GM23338 (cell line): ENCODE measurements at regions not wholly inside any gene's neighbourhood (a gene's known extent, or its start where the extent isn't known, plus 50 kb on each side); places are given as distances from the start of the nearest gene placed in this dataset.

Experiments used
- ATAC-seq: fragments of 200-7000 bp; cut with Tn5 transposase; 3 replicates; pipeline ENCODE4 v1.9.1; 2020
- DNase-seq: peaks from one replicate; pipeline ENCODE4 v3.0.0-alpha.2; 2015; ENCODE audit warnings: low spot score
- H2AFZ ChIP-seq: fragments of 200-600 bp; sonication (generic); 2 replicates; pipeline ENCODE4 v1.8.0; 2016; ENCODE audit warnings: antibody characterized with exemption, mild to moderate bottlenecking, moderate library complexity
- H3F3A ChIP-seq: fragments of 200-600 bp; sonication (generic); replicated peaks from 2 replicates; pipeline ENCODE4 v1.8.0; 2017; ENCODE audit warnings: antibody characterized with exemption, mixed run types, low read depth
- H3K27ac ChIP-seq: fragments of 200-600 bp; sonication (generic); 2 replicates; pipeline ENCODE4 v1.6.1; 2016; ENCODE audit warnings: low read depth
- H3K27me3 ChIP-seq: fragments of 200-600 bp; sonication (generic); 2 replicates; pipeline ENCODE4 v1.8.0; 2016; ENCODE audit warnings: mild to moderate bottlenecking, mixed run types, moderate library complexity; ENCODE audit not compliant: insufficient read depth
- H3K36me3 ChIP-seq: fragments of 200-600 bp; sonication (generic); 2 replicates; pipeline ENCODE4 v1.8.0; 2016; ENCODE audit warnings: mild to moderate bottlenecking; ENCODE audit not compliant: insufficient read depth
- H3K4me1 ChIP-seq: fragments of 200-600 bp; sonication (generic); 2 replicates; pipeline ENCODE4 v1.8.0; 2016; ENCODE audit warnings: mild to moderate bottlenecking, moderate library complexity; ENCODE audit not compliant: insufficient read depth
- H3K4me2 ChIP-seq: fragments of 200-600 bp; sonication (generic); 2 replicates; pipeline ENCODE4 v1.7.1; 2017; ENCODE audit warnings: mixed run types
- H3K4me3 ChIP-seq: fragments of 200-600 bp; sonication (generic); 2 replicates; pipeline ENCODE4 v1.6.1; 2016; ENCODE audit warnings: mixed run types
- H3K79me2 ChIP-seq: fragments of 200-600 bp; sonication (generic); replicated peaks from 2 replicates; pipeline ENCODE4 v1.8.0; 2017; ENCODE audit warnings: mild to moderate bottlenecking; ENCODE audit not compliant: insufficient read depth
- H3K9me2 ChIP-seq: fragments of 200-600 bp; sonication (generic); 2 replicates; pipeline ENCODE4 v1.8.0; 2017; ENCODE audit not compliant: insufficient read depth
- H4K20me1 ChIP-seq: fragments of 200-600 bp; sonication (generic); replicated peaks from 2 replicates; pipeline ENCODE4 v1.8.0; 2017; ENCODE audit warnings: mild to moderate bottlenecking; ENCODE audit not compliant: insufficient read depth
- H3K27ac Mint-ChIP-seq: 2 replicates; pipeline ENCODE4 v1.8.0; 2020; ENCODE audit warnings: inconsistent platforms, mild to moderate bottlenecking, moderate library complexity, mixed read lengths
- H3K27me3 Mint-ChIP-seq: 3 replicates; pipeline ENCODE4 v1.8.0; 2022; ENCODE audit warnings: low read depth, mild to moderate bottlenecking, moderate library complexity, mixed read lengths, inconsistent platforms; ENCODE audit not compliant: insufficient read depth, poor library complexity
- H3K36me3 Mint-ChIP-seq: 3 replicates; pipeline ENCODE4 v1.8.0; 2021; ENCODE audit warnings: low read depth, mild to moderate bottlenecking, inconsistent platforms, moderate library complexity, mixed read lengths
- H3K4me1 Mint-ChIP-seq: 3 replicates; pipeline ENCODE4 v1.8.0; 2020; ENCODE audit warnings: mild to moderate bottlenecking, inconsistent platforms, mixed read lengths
- H3K4me3 Mint-ChIP-seq: 3 replicates; pipeline ENCODE4 v1.8.0; 2021; ENCODE audit warnings: moderate library complexity, mild to moderate bottlenecking, inconsistent platforms, mixed read lengths
- H3K9me3 Mint-ChIP-seq: 3 replicates; pipeline ENCODE4 v1.8.0; 2020; ENCODE audit warnings: moderate library complexity, mild to moderate bottlenecking, inconsistent platforms, mixed read lengths
- CREB1 ChIP-seq: fragments of 250-450 bp; sonication (Bioruptor Pico); IDR thresholded peaks from 2 replicates; pipeline ENCODE4 v1.5.0; 2020; ENCODE audit warnings: low read depth, mild to moderate bottlenecking, moderate library complexity
- EZH2 ChIP-seq: fragments of 200-600 bp; sonication (generic); IDR thresholded peaks from one replicate; pipeline ENCODE4 v1.8.0; 2017; ENCODE audit warnings: antibody characterized with exemption, mild to moderate bottlenecking, low read depth; ENCODE audit not compliant: unreplicated experiment
- EZH2phosphoT487 ChIP-seq: fragments of 200-600 bp; sonication (generic); IDR thresholded peaks from one replicate; pipeline ENCODE4 v1.8.1; 2018; ENCODE audit warnings: antibody characterized with exemption; ENCODE audit not compliant: unreplicated experiment
- JUNB ChIP-seq: IDR thresholded peaks from one replicate; pipeline ENCODE4 v1.6.1; 2016; ENCODE audit warnings: antibody characterized with exemption; ENCODE audit not compliant: unreplicated experiment
- NANOG ChIP-seq: IDR thresholded peaks from 2 replicates; pipeline ENCODE4 v1.6.1; 2016; ENCODE audit warnings: antibody characterized with exemption, borderline replicate concordance
- POLR2AphosphoS5 ChIP-seq: IDR thresholded peaks from 2 replicates; pipeline ENCODE4 v1.6.1; 2016; ENCODE audit warnings: antibody characterized with exemption, low read depth
- STAT1 ChIP-seq: IDR thresholded peaks from one replicate; pipeline ENCODE4 v1.6.1; 2016; ENCODE audit warnings: antibody characterized with exemption; ENCODE audit not compliant: unreplicated experiment
- ZNF114 ChIP-seq: fragments of 250-450 bp; sonication (Bioruptor Pico); IDR thresholded peaks from 2 replicates; pipeline ENCODE4 v1.5.0; 2020; ENCODE audit warnings: mild to moderate bottlenecking, moderate library complexity
- ZNF331 ChIP-seq: fragments of 250-450 bp; sonication (Bioruptor Pico); IDR thresholded peaks from 2 replicates; pipeline ENCODE4 v1.5.0; 2020; ENCODE audit warnings: low read depth, mild to moderate bottlenecking, moderate library complexity
- TF ChIP-seq, protein P1 (sequence below): IDR thresholded peaks from 2 replicates; pipeline ENCODE4 v1.6.1; 2016; ENCODE audit warnings: antibody characterized with exemption
- TF ChIP-seq, protein P2 (sequence below), 2 experiments: fragments of 200-600 bp in 1 of 2; sonication (generic) in 1 of 2; conservative IDR thresholded peaks; 2 replicates each; pipeline versions ENCODE4 v1.5.1 to v1.6.1; 2016 to 2017; ENCODE audit warnings: antibody characterized with exemption in 2 of 2, low read depth in 2 of 2, mild to moderate bottlenecking in 2 of 2, moderate library complexity in 1 of 2
- TF ChIP-seq, protein P3 (sequence below): IDR thresholded peaks from one replicate; pipeline ENCODE4 v1.6.1; 2018; ENCODE audit warnings: antibody characterized with exemption; ENCODE audit not compliant: unreplicated experiment

DNA sequence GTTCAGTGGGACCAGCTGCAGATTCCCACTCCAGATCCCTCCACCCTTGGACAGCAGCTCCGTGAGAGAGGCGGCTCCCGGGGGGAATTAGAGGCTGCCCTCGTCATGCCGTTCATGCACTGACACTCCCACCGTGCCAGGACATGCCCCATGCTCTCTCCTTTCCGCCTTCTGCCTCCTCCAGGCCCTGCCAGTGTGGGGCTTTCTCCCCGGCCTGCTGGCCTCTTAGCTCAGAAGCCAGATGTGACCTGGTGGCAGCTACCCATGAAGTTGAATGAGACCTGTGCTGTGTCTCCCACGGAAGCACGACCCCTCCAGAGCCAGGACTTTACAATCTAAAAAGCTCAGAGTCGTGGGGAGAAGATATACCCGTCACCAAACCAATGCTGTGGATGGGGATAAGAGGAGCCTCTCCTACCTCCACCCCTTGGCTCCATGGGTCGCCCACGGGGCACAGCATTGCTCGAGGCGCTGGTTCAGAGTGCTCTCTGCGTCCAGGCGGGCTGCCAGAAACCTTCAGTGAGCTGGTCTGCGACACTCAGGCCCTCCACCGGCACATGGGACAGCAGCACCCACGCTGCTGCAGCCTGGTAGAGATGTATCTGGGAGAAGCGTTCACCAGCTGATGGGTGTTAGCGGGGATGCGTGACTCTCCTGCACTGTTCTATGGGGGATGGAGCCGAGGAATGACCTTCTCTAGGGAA is 111.0 kb upstream of the GPC1 start:
- Mint-ChIP-seq H3K4me3 (no peak overlapping the region), H3K27ac (no peak overlapping the region), H3K36me3 (no peaks in the 10 kb centered on the region), H3K4me1 (peaks cover 2% of the 10 kb centered on the region), H3K27me3 (peaks cover 4% of the 10 kb centered on the region), H3K9me3 (no peaks in the 10 kb centered on the region)
- ATAC-seq, result no peak
- no peaks in the 10 kb centered on the region for H3K9me2 ChIP-seq
- no peak for TF ChIP-seq JUNB
- no peak for TF ChIP-seq ZNF114
- TF ChIP-seq, protein P1, sequence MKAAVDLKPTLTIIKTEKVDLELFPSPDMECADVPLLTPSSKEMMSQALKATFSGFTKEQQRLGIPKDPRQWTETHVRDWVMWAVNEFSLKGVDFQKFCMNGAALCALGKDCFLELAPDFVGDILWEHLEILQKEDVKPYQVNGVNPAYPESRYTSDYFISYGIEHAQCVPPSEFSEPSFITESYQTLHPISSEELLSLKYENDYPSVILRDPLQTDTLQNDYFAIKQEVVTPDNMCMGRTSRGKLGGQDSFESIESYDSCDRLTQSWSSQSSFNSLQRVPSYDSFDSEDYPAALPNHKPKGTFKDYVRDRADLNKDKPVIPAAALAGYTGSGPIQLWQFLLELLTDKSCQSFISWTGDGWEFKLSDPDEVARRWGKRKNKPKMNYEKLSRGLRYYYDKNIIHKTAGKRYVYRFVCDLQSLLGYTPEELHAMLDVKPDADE, result no peak
- H3K27ac ChIP-seq, result no peak overlapping the region
- no peak for DNase-seq
- no peaks in the 10 kb centered on the region for H4K20me1 ChIP-seq
- H3K4me1 ChIP-seq, result no peaks in the 10 kb centered on the region
- no peaks in the 10 kb centered on the region for H3K36me3 ChIP-seq
- H3K4me2 ChIP-seq, result no peak overlapping the region
- no peak overlapping the region for H2AFZ ChIP-seq
- H3K27me3 ChIP-seq, result no peaks in the 10 kb centered on the region
- H3K79me2 ChIP-seq, result no peaks in the 10 kb centered on the region
- no peaks in the 10 kb centered on the region for H3F3A ChIP-seq
- H3K4me3 ChIP-seq, result no peak overlapping the region

DNA sequence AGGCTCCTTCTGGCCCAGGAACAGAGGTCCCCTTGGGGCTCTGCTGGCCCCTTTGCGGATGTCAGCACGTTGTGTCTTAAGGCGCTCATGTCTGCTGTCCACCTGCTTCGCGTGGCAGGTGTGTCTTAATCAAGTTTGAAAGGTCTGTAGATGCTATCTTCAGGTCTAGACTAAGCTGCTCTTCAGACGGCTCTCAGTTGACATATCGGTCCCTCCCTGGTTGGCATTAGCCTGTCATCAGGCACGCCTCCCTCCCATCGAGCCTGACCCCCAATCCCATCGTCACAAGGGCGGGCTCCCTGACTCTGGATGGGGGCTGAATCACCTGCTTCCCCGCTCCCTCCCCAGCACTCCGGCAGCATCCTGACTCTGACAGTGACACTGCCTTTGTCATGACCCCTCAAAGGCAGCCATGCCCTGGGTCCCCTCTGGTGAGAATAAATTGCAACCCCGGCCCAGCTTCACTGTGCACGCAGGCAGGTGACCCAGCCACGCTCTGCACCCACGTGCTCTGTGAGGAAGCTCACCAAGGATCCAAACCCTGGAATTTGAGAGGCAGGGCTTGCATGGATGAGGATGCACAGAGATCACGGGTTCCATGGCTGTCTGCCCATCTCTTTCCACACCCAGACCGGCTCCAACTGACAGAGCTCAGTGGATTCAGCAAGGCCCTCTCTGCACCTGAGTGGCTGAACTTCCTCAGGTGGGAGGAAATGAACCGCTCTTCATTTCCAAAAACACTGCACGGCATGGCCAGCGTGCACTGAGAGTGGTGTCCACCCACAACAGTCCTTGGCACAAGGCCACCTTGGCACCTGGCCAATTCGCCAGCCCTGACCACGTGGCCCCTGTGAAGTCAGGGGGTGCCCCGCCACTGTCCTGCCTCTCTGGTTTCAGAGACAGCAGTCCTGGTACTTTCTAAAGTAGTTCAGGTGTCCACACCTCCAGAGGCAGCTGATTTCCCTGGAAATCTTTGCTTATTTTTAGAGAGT is 110.2 kb upstream of the GPC1 start:
- Histone ChIP-seq H2AFZ (no peak overlapping the region), H3K9me2 (no peaks in the 10 kb centered on the region), H3K79me2 (no peaks in the 10 kb centered on the region), H3K4me3 (no peak overlapping the region), H3K36me3 (no peaks in the 10 kb centered on the region), H3K4me2 (no peak overlapping the region), H3K27me3 (no peaks in the 10 kb centered on the region), H3K27ac (no peak overlapping the region), H4K20me1 (no peaks in the 10 kb centered on the region), H3K4me1 (no peaks in the 10 kb centered on the region), H3F3A (no peaks in the 10 kb centered on the region)
- H3K4me1 Mint-ChIP-seq, result peaks cover 2% of the 10 kb centered on the region
- DNase-seq (no peak), ATAC-seq (no peak)
- H3K4me3 Mint-ChIP-seq, result no peak overlapping the region
- peaks cover 4% of the 10 kb centered on the region for H3K27me3 Mint-ChIP-seq
- H3K9me3 Mint-ChIP-seq, result no peaks in the 10 kb centered on the region; the same call in 2 of the 3 replicates
- H3K27ac Mint-ChIP-seq, result no peak overlapping the region
- H3K36me3 Mint-ChIP-seq, result no peaks in the 10 kb centered on the region
- TF ChIP-seq, protein P1, result no peak
- TF ChIP-seq ZNF331 (CRISPR knock-in tag), result no peak
- no peak for TF ChIP-seq ZNF114
- no peak for TF ChIP-seq EZH2
- no peak for TF ChIP-seq JUNB
- no peak for TF ChIP-seq STAT1
- TF ChIP-seq, protein P2, sequence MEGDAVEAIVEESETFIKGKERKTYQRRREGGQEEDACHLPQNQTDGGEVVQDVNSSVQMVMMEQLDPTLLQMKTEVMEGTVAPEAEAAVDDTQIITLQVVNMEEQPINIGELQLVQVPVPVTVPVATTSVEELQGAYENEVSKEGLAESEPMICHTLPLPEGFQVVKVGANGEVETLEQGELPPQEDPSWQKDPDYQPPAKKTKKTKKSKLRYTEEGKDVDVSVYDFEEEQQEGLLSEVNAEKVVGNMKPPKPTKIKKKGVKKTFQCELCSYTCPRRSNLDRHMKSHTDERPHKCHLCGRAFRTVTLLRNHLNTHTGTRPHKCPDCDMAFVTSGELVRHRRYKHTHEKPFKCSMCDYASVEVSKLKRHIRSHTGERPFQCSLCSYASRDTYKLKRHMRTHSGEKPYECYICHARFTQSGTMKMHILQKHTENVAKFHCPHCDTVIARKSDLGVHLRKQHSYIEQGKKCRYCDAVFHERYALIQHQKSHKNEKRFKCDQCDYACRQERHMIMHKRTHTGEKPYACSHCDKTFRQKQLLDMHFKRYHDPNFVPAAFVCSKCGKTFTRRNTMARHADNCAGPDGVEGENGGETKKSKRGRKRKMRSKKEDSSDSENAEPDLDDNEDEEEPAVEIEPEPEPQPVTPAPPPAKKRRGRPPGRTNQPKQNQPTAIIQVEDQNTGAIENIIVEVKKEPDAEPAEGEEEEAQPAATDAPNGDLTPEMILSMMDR (conservative IDR thresholded peaks at IDR 0.05; ENCODE audit: low read depth in 2 of 2), result no peak
- TF ChIP-seq POLR2AphosphoS5, result no peak
- TF ChIP-seq EZH2phosphoT487, result no peak
- TF ChIP-seq, protein P3, sequence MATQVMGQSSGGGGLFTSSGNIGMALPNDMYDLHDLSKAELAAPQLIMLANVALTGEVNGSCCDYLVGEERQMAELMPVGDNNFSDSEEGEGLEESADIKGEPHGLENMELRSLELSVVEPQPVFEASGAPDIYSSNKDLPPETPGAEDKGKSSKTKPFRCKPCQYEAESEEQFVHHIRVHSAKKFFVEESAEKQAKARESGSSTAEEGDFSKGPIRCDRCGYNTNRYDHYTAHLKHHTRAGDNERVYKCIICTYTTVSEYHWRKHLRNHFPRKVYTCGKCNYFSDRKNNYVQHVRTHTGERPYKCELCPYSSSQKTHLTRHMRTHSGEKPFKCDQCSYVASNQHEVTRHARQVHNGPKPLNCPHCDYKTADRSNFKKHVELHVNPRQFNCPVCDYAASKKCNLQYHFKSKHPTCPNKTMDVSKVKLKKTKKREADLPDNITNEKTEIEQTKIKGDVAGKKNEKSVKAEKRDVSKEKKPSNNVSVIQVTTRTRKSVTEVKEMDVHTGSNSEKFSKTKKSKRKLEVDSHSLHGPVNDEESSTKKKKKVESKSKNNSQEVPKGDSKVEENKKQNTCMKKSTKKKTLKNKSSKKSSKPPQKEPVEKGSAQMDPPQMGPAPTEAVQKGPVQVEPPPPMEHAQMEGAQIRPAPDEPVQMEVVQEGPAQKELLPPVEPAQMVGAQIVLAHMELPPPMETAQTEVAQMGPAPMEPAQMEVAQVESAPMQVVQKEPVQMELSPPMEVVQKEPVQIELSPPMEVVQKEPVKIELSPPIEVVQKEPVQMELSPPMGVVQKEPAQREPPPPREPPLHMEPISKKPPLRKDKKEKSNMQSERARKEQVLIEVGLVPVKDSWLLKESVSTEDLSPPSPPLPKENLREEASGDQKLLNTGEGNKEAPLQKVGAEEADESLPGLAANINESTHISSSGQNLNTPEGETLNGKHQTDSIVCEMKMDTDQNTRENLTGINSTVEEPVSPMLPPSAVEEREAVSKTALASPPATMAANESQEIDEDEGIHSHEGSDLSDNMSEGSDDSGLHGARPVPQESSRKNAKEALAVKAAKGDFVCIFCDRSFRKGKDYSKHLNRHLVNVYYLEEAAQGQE, result no peak
- no peak for TF ChIP-seq NANOG
- TF ChIP-seq CREB1 (CRISPR knock-in tag), result no peak
